GM12873 (cell line): ENCODE measurements at regions not wholly inside any gene's neighbourhood (a gene's known extent, or its start where the extent isn't known, plus 50 kb on each side); places are given as distances from the start of the nearest gene placed in this dataset.

Source experiments
- TF ChIP-seq, protein P1 (sequence below): IDR thresholded peaks from 2 replicates; pipeline ENCODE4 v1.5.1; 2012; ENCODE audit warnings: low read depth, mild to moderate bottlenecking, moderate library complexity, low read length, control low read depth; ENCODE audit not compliant: insufficient read depth; ENCODE audit errors: missing control alignments

DNA sequence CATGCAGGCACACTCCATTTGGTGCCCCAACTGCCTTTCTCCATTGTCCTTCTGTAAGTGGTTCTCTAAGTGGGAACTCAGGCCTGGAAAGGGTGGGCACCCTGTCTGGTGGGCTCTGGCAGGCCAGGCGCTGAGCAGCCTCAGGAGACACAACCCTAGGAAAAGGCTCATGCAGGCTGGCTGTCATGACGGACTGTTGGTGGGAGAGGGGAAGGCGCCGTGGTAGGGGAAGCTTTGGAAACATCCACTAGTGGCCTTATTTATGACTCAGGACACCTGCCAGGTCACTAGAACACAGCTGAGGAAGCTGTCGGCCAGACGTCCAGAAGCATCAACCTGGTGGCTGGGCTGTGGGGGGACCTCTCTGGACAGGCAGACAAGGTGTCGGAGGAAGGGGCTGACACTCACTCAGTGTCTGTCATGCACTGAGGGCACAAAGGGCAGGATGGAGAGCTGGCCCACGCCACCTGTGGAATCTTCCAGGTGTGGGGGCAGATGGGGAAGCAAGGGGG, 216.0 kb downstream of the SEC14L1 start:
- TF ChIP-seq, protein P1, sequence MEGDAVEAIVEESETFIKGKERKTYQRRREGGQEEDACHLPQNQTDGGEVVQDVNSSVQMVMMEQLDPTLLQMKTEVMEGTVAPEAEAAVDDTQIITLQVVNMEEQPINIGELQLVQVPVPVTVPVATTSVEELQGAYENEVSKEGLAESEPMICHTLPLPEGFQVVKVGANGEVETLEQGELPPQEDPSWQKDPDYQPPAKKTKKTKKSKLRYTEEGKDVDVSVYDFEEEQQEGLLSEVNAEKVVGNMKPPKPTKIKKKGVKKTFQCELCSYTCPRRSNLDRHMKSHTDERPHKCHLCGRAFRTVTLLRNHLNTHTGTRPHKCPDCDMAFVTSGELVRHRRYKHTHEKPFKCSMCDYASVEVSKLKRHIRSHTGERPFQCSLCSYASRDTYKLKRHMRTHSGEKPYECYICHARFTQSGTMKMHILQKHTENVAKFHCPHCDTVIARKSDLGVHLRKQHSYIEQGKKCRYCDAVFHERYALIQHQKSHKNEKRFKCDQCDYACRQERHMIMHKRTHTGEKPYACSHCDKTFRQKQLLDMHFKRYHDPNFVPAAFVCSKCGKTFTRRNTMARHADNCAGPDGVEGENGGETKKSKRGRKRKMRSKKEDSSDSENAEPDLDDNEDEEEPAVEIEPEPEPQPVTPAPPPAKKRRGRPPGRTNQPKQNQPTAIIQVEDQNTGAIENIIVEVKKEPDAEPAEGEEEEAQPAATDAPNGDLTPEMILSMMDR: no peak

DNA sequence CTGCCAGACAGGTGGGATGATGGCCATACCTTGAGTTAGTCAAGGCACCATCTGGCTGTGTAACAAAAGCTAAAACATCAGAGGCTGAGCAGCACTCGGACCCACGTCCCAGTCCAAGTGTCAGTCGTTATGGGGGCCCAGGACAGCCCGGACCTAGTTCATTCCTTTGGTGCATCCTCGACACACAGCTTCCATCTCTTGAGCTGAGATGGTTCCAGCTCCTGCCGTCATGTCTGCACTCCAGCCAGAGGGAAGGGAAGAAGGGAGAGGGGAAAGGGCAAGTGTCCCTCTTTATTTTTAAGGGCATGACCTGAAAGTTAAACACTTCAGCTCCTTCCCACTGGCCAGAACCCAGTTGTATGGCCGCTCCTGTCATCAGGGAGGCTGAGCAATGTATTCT, 218.0 kb downstream of the SEC14L1 start:
- TF ChIP-seq, protein P1: no peak

DNA sequence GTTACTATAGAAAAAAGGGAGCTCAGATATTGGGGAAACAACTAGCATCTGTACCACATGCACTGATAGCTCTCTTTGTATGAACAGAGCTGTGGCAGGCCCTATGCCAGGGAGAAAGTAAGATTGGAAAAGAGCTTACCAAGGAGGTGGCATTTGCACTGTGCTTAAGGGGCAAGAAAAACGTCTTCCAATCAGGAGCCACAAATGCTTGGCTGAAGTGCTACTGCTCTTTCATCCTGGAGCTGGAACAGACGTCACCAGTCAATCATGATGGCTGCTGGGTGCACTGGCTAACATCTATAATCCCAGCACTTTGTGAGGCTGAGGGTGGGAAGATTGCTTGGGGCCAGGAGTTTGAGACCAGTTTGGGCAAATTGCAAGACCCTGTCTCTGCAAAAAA, 218.5 kb downstream of the SEC14L1 start:
- TF ChIP-seq, protein P1: no peak

DNA sequence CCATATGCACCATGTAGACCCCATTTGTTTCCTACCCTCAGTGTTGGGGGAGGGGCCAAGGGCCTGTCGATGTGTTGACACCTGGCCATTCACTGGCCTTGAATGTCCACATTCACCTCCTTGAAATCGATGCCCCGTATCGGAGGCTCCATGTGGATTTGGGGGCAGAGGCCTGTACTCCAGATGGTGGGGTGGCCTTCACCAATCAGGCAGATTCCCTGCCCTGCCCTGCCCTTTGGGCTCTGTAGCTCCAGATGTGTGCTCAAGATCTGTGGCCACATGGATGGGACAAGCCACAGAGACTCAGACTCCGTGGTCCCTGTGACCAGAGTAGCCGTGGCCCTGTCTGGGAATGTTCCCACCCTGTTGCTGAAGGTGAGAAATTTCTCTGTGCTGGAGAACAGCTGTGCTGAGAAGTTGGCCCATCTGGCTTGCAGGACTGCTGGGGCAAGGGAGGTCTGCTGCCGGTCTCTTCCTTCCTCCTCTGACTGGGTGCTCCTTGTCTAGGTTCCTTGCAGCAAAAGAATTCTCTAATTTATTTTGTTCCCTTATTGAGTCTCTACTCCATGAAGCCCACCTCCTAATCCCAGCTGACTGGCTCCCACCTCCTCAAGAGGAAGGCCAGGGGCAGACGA, 221.3 kb downstream of the SEC14L1 start:
- TF ChIP-seq, protein P1: no peak

DNA sequence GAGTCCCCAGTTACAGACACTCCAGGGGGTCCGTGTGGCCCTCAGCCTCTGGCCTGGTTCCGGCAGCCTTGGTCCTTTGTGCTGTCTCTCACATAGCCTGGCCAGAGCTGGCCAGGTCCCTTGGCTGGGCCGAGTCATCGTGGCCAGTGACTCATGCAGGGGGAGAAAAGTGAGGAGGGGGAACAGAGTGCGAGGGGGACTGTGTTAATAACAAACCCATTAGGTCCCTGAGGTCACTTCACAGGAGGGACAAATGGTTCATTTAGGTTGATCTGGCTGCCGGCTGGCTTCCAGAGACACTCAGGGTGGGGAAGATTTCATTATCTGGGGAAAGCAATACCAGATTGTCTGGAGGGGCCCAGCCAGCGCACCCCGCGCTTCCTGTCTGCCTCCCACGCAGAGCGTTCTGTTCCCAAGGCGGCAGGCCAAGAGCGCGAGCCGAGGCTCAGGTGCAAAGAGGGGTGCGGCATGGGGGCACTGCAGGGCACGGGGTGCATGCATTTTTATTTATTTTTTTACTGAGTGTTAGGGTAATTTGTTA, 223.1 kb downstream of the SEC14L1 start:
- TF ChIP-seq, protein P1: no peak

DNA sequence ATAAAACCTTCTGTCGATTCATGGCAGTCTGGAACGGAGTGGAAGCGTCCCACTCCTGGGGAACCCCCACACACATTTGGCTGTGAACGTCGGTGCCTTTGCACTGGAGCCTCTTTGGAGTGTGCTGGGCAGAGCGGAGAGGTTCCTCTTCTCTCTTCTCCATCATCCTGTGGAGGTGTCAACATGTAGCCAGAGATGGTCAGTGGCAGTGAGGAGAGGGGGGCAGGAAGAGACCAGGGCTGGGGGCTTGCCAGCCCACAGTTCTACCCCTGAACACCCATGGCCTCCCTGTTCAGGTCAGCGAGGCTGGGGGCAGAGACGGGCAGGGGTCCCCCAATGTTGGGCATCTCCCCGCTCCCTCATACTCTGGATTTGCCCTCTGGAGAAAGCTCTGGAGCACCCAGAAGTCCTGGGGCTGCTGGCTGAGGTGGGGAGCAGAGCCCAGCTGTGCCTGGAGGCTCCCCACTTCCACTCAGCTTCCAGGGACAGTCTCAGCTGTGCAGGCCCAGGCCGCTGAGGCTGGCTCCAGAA, 223.7 kb downstream of the SEC14L1 start:
- TF ChIP-seq, protein P1: no peak

DNA sequence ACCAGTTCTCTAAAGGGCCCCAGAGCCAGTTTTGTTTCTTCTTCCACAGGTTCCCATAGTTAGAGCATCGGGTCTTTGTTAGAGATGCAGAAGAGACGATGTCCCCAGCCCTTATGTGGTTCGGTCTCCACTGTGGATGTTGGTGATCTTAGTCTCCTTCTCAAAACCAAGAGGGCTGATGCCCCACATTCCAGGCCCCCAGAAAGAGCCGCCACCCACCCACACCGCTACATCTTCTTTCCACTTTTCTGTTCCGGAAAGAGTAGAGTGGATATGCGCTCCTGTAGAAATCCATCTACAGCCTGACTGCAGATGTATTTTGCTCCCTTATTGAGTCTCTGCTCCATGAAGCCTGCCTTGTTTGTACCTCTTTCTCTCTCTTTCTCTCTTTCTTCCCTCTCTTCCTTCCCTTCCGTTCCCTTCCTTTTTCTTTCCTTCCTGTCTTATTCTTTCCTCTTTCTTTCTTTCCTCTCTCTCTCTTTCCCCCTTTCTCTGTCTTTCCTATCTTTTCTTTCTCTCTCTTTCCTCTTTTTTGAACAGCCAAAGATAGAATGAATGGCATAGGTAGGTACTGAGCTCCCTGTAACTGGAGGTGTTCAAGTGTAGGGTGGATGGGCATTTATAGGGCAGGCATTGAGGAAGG, 224.3 kb downstream of the SEC14L1 start:
- TF ChIP-seq, protein P1: no peak
